ENCODE measurements at regions not wholly inside any gene's neighbourhood (a gene's known extent, or its start where the extent isn't known, plus 50 kb on each side); places are given as distances from the start of the nearest gene placed in this dataset.

GRCh38 chr9:73807952-73808351 is 656.3 kb downstream of the ANXA1 start:
- Histone ChIP-seq H3K36me3 (ENCODE audit: low read depth) (no peaks in the 10 kb centered on the region), H2AFZ (no peak overlapping the region), H3F3A (ENCODE audit: insufficient read depth, low read depth) (no peaks in the 10 kb centered on the region), H3K27me3 (ENCODE audit: insufficient read depth, low read depth) (no peaks in the 10 kb centered on the region), H3K9me2 (ENCODE audit: insufficient read depth) (no peaks in the 10 kb centered on the region), H3K27ac (no peak overlapping the region), H4K20me1 (ENCODE audit: insufficient read depth) (no peaks in the 10 kb centered on the region), H3K9me3 (ENCODE audit: insufficient read depth, low read depth) (no peaks in the 10 kb centered on the region), H3K4me1 (replicated peaks; ENCODE audit: insufficient read depth) (no peaks in the 10 kb centered on the region; the same call in 1 of the 2 replicates), H3K4me2 (no peak overlapping the region), H3K79me2 (ENCODE audit: low read depth) (no peaks in the 10 kb centered on the region), H3K4me3 (no peak overlapping the region)
- DNase-seq, result no peak
- intact Hi-C loops (cut with micrococcal nuclease; ENCODE audit: unreplicated experiment), result no loop called here
- POLR2A ChIA-PET (ENCODE audit: unreplicated experiment), result no interaction called here
- TF ChIP-seq CTCF (conservative IDR thresholded peaks at IDR 0.05), result no peak
- no peak for TF ChIP-seq EZH2 (IDR thresholded peaks at IDR 0.05; ENCODE audit: low read depth)
- no TSS peak for BruUV-seq (replicated peaks)
- CTCF ChIA-PET, result no interaction called here

GRCh38 chr9:73810585-73811215 is 659.0 kb downstream of the ANXA1 start:
- Histone ChIP-seq H3K4me3 (no peak overlapping the region), H3K27ac (no peak overlapping the region), H3K27me3 (ENCODE audit: insufficient read depth, low read depth) (no peaks in the 10 kb centered on the region), H2AFZ (no peak overlapping the region), H3K36me3 (ENCODE audit: low read depth) (no peaks in the 10 kb centered on the region), H3K4me1 (replicated peaks; ENCODE audit: insufficient read depth) (no peaks in the 10 kb centered on the region; the same call in 1 of the 2 replicates), H3F3A (ENCODE audit: insufficient read depth, low read depth) (no peaks in the 10 kb centered on the region), H3K9me2 (ENCODE audit: insufficient read depth) (no peaks in the 10 kb centered on the region), H3K79me2 (ENCODE audit: low read depth) (no peaks in the 10 kb centered on the region), H4K20me1 (ENCODE audit: insufficient read depth) (no peaks in the 10 kb centered on the region), H3K4me2 (0 out of 2 replicates have a peak overlapping the region, but pooled peaks have one; percentile 1), H3K9me3 (ENCODE audit: insufficient read depth, low read depth) (no peaks in the 10 kb centered on the region)
- POLR2A ChIA-PET (ENCODE audit: unreplicated experiment), result no interaction called here
- intact Hi-C loops (cut with micrococcal nuclease; ENCODE audit: unreplicated experiment), result loop anchor here (10.0 kb wide), 1 partner anchor 106 kb away; no protein-coding TSS in a partner anchor
- CTCF ChIA-PET, result no interaction called here
- no TSS peak for BruUV-seq (replicated peaks)
- no peak for DNase-seq
- no peak for TF ChIP-seq CTCF (conservative IDR thresholded peaks at IDR 0.05)
- no peak for TF ChIP-seq EZH2 (IDR thresholded peaks at IDR 0.05; ENCODE audit: low read depth)

DNA sequence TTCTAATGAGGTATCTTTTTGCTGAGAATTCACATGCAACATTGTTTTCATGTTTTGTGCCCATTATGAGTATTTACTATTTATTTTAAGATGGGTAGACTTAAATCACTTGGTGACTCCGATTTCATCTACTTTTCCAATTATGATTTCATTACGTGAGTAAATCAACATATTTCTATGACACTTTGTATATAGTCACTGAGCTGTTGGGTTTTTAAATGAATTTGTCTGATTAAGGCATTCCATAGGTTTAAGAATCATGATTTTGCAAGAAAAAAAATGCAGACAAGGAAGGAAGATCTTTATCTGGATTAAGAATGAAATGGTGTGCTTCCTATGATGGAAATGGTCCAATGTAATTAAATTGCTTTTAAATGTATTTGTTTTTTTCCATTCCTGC is 661.9 kb downstream of the ANXA1 start:
- no peak overlapping the region for H3K4me3 ChIP-seq
- H3K4me1 ChIP-seq (replicated peaks; ENCODE audit: insufficient read depth), result no peaks in the 10 kb centered on the region; the same call in 1 of the 2 replicates
- no peak for DNase-seq
- H3K9me3 ChIP-seq (ENCODE audit: insufficient read depth, low read depth), result no peaks in the 10 kb centered on the region
- TF ChIP-seq EZH2 (IDR thresholded peaks at IDR 0.05; ENCODE audit: low read depth) (no peak), CTCF (conservative IDR thresholded peaks at IDR 0.05) (no peak)
- no TSS peak for BruUV-seq (replicated peaks)
- no peak overlapping the region for H2AFZ ChIP-seq
- intact Hi-C loops (cut with micrococcal nuclease; ENCODE audit: unreplicated experiment), result loop anchor here (10.0 kb wide), 1 partner anchor 109 kb away; no protein-coding TSS in a partner anchor
- no peaks in the 10 kb centered on the region for H3K9me2 ChIP-seq (ENCODE audit: insufficient read depth)
- H3K79me2 ChIP-seq (ENCODE audit: low read depth), result no peaks in the 10 kb centered on the region
- H4K20me1 ChIP-seq (ENCODE audit: insufficient read depth), result no peaks in the 10 kb centered on the region
- no peak overlapping the region for H3K27ac ChIP-seq
- H3K4me2 ChIP-seq, result no peak overlapping the region
- H3F3A ChIP-seq (ENCODE audit: insufficient read depth, low read depth), result no peaks in the 10 kb centered on the region
- H3K36me3 ChIP-seq (ENCODE audit: low read depth), result no peaks in the 10 kb centered on the region
- H3K27me3 ChIP-seq (ENCODE audit: insufficient read depth, low read depth), result no peaks in the 10 kb centered on the region
- CTCF ChIA-PET, result no interaction called here
- POLR2A ChIA-PET (ENCODE audit: unreplicated experiment), result no interaction called here

Data from PC-9 (cell line).